Activated T-helper 17 cell treated with anti-CD3 and anti-CD28 coated beads, Interleukin-2, amount 50 U/mL, for 72 hours (primary cell): ENCODE measurements at regions not wholly inside any gene's neighbourhood (a gene's known extent, or its start where the extent isn't known, plus 50 kb on each side); places are given as distances from the start of the nearest gene placed in this dataset.
"Not testable (repeated sequence)": the region's sequence is repeated elsewhere in the genome, so short reads cannot be mapped to it uniquely, and the experiment has no call there.

Source experiments
- ATAC-seq: fragments of 150-1000 bp; cut with Tn5 transposase; replicated peaks from 2 replicates; pipeline ENCODE4 v1.10.0; 2021; ENCODE audit warnings: mild to moderate bottlenecking, moderate library complexity
- H3K27ac Mint-ChIP-seq: one replicate; pipeline ENCODE4 v1.8.0; 2022; ENCODE audit warnings: mixed read lengths
- H3K27me3 Mint-ChIP-seq: one replicate; pipeline ENCODE4 v1.8.0; 2022; ENCODE audit warnings: mixed read lengths
- H3K36me3 Mint-ChIP-seq: one replicate; pipeline ENCODE4 v1.8.0; 2022; ENCODE audit warnings: low read depth, mild to moderate bottlenecking, mixed read lengths
- H3K4me1 Mint-ChIP-seq: one replicate; pipeline ENCODE4 v1.8.0; 2022; ENCODE audit warnings: mixed read lengths
- H3K4me3 Mint-ChIP-seq: one replicate; pipeline ENCODE4 v1.8.0; 2022; ENCODE audit warnings: mild to moderate bottlenecking, mixed read lengths
- H3K9me3 Mint-ChIP-seq: one replicate; pipeline ENCODE4 v1.8.0; 2022; ENCODE audit warnings: mixed read lengths

DNA sequence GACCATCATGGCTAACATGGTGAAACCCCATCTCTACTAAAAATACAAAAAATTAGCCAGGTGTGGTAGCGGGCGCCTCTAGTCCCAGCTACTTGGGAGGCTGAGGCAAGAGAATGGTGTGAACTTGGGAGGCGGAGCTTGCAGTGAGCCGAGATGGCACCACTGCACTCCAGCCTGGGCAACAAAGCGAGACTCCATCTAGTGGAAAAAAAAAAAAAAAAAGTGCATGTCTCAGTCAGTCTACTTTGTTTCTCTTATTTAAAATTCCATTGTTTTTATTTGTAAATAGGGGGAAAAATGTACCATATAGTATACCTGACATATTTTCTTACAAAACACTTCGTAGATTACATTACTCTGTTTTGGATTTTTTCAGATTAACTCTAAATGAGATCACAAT is 1471.4 kb downstream of the SUCLG1 start:
- not testable (repeated sequence) for ATAC-seq, H3K36me3 Mint-ChIP-seq, H3K9me3 Mint-ChIP-seq, H3K27me3 Mint-ChIP-seq, H3K4me1 Mint-ChIP-seq, H3K4me3 Mint-ChIP-seq, H3K27ac Mint-ChIP-seq

DNA sequence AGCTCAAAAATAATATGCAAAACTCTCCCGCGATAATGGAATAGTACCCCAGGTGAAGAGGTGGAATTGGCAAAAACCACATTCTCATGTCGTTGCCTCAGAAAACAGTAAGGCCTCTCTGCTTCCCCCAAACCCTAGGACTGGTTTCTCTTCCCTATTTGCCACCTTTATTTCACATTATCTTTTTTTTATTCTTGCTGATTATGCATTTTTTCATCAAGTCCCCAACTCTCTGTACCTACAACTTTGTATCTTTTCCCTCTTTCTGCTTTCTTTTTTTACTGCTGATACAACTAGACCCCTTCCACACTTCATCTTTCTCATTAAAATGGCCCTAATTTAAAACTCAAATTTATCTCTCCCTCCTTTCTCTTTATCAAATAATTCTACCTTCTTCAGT is 1472.2 kb downstream of the SUCLG1 start:
- H3K27ac Mint-ChIP-seq: no peak overlapping the region
- H3K36me3 Mint-ChIP-seq: no peaks in the 10 kb centered on the region
- no peak for ATAC-seq
- H3K27me3 Mint-ChIP-seq: no peaks in the 10 kb centered on the region
- no peaks in the 10 kb centered on the region for H3K4me1 Mint-ChIP-seq
- peaks cover 9% of the 10 kb centered on the region for H3K9me3 Mint-ChIP-seq
- H3K4me3 Mint-ChIP-seq: no peak overlapping the region

DNA sequence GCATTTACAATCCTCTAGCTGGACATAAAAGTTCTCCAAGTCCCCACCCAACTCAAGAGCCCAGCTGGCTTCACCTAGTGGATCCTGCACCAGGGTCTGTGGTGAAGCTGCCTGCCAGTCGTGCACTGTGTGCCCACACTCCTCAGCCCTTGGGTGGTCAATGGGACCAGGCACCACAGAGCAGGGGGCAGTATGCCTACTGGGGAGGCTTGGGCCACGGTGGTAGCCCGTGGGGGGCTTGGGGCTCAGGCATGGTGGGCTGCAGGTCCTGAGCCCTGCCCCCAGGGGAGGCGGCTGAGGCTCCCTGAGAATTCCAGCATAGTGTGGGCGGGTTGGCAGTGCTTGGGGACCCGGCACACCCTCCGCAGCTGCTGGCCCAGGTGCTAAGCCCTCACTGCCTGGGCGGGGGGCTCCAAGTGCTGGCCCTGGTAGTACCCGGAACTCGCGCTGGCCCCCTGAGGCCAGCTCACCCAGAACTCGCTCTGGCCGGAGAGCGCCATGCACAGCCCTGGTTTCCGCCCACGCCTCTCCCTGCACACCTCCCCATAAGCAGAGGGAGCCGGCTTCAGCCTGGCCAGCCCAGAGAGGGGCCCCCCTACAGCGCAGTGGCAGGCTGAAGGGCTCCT is 1473.4 kb downstream of the SUCLG1 start:
- Mint-ChIP-seq H3K4me1 (no peaks in the 10 kb centered on the region), H3K27ac (no peak overlapping the region), H3K9me3 (peaks cover 9% of the 10 kb centered on the region), H3K27me3 (no peaks in the 10 kb centered on the region), H3K36me3 (no peaks in the 10 kb centered on the region), H3K4me3 (no peak overlapping the region)
- ATAC-seq: no peak

DNA sequence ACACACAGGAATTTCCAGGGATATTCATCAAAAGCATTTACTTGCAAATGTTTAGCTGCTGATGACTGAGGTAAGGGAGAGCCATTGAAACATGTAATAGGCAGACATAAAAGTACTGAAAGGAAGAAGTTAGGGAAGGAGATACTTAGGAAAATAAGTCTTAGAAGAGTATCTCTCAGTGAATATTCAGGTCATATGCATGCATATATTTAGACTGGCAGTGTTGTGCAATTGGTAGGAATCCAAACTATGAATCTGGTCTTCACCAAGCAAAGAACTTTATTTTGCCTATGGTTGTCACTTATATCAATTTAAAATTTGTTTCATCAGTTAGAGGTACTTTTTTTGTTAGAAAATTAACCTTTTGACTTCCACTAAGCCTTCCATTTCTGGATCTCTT is 1490.7 kb downstream of the SUCLG1 start:
- Mint-ChIP-seq H3K9me3 (no peaks in the 10 kb centered on the region), H3K4me1 (no peaks in the 10 kb centered on the region), H3K4me3 (no peak overlapping the region), H3K36me3 (no peaks in the 10 kb centered on the region), H3K27ac (no peak overlapping the region), H3K27me3 (no peaks in the 10 kb centered on the region)
- ATAC-seq: no peak

DNA sequence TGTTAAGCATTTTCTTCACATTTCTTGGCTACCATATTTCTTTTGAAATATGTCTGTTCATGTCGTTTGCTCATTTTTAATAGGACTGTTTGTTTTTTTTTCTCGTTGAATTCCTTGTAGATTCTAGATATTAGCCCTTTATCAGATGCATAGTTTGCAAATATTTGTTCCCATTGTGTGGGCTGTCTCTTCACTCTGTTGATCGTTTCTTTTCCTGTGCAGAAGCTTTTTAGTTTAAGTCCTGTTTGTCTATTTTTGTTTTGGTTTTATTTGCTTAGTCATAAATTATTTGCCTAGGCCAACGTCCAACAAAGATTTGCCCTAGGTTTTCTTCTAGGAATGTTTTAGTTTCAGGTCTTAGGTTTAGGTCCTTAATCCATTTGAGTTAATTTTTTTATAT is 1494.7 kb downstream of the SUCLG1 start:
- H3K27me3 Mint-ChIP-seq: no peaks in the 10 kb centered on the region
- H3K4me1 Mint-ChIP-seq: no peaks in the 10 kb centered on the region
- no peak for ATAC-seq
- no peaks in the 10 kb centered on the region for H3K36me3 Mint-ChIP-seq
- H3K4me3 Mint-ChIP-seq: no peak overlapping the region
- no peaks in the 10 kb centered on the region for H3K9me3 Mint-ChIP-seq
- no peak overlapping the region for H3K27ac Mint-ChIP-seq

- no peaks in the 10 kb centered on the region for H3K4me1 Mint-ChIP-seq
- ATAC-seq: no peak
- no peak overlapping the region for H3K4me3 Mint-ChIP-seq
- H3K27ac Mint-ChIP-seq: no peak overlapping the region
- H3K27me3 Mint-ChIP-seq: no peaks in the 10 kb centered on the region
- H3K9me3 Mint-ChIP-seq: peaks cover 3% of the 10 kb centered on the region
- H3K36me3 Mint-ChIP-seq: no peaks in the 10 kb centered on the region
These were observed 1499.4 kb downstream of the SUCLG1 start for GRCh38 chr2:82959727-82960126.

- Mint-ChIP-seq H3K27me3 (no peaks in the 10 kb centered on the region), H3K4me3 (no peak overlapping the region), H3K4me1 (no peaks in the 10 kb centered on the region), H3K36me3 (no peaks in the 10 kb centered on the region), H3K9me3 (peaks cover 3% of the 10 kb centered on the region), H3K27ac (no peak overlapping the region)
- no peak for ATAC-seq
These were observed 1504.2 kb downstream of the SUCLG1 start for GRCh38 chr2:82954868-82955267.

- Mint-ChIP-seq H3K4me1 (no peaks in the 10 kb centered on the region), H3K36me3 (no peaks in the 10 kb centered on the region), H3K4me3 (no peak overlapping the region), H3K9me3 (peaks cover 18% of the 10 kb centered on the region), H3K27ac (no peak overlapping the region), H3K27me3 (no peaks in the 10 kb centered on the region)
- no peak for ATAC-seq
These were observed 1519.9 kb downstream of the SUCLG1 start for GRCh38 chr2:82939211-82939610.

GRCh38 chr2:82938321-82938845 is 1520.7 kb downstream of the SUCLG1 start:
- ATAC-seq, H3K27ac Mint-ChIP-seq, H3K4me3 Mint-ChIP-seq, H3K27me3 Mint-ChIP-seq, H3K4me1 Mint-ChIP-seq, H3K36me3 Mint-ChIP-seq: not testable (repeated sequence)
- H3K9me3 Mint-ChIP-seq: peaks cover 17% of the 10 kb centered on the region

- no peak for ATAC-seq
- Mint-ChIP-seq H3K9me3 (peaks cover 17% of the 10 kb centered on the region), H3K27ac (no peak overlapping the region), H3K4me3 (no peak overlapping the region), H3K4me1 (no peaks in the 10 kb centered on the region), H3K27me3 (no peaks in the 10 kb centered on the region), H3K36me3 (no peaks in the 10 kb centered on the region)
These were observed 1545.5 kb downstream of the SUCLG1 start for GRCh38 chr2:82913566-82913965.

GRCh38 chr2:82896117-82896516 is 1563.0 kb downstream of the SUCLG1 start:
- no peak for ATAC-seq
- Mint-ChIP-seq H3K27me3 (no peaks in the 10 kb centered on the region), H3K4me1 (no peaks in the 10 kb centered on the region), H3K9me3 (peaks cover 12% of the 10 kb centered on the region), H3K4me3 (no peak overlapping the region), H3K27ac (no peak overlapping the region), H3K36me3 (no peaks in the 10 kb centered on the region)

DNA sequence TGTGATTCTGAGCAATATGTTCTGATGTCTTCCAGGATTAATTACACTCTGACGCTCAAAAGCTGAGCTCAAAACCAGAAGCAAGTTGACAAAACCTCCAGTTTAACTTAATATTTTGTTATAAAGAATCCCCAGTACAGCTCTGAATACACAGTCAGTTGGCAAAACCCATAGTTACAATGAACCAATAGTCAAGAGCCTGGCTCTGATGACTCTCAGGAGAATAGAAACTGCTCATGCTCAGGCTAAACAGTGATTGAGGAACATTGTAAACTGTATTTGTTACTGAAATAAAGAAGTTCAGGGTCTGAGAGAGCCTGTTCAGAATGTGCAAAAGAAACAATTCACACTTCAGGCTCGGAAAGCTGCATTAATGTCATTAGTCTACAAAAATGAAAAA is 1565.9 kb downstream of the SUCLG1 start:
- Mint-ChIP-seq H3K36me3 (no peaks in the 10 kb centered on the region), H3K9me3 (peaks cover 6% of the 10 kb centered on the region), H3K27me3 (no peaks in the 10 kb centered on the region), H3K4me3 (no peak overlapping the region), H3K27ac (no peak overlapping the region), H3K4me1 (no peaks in the 10 kb centered on the region)
- no peak for ATAC-seq

DNA sequence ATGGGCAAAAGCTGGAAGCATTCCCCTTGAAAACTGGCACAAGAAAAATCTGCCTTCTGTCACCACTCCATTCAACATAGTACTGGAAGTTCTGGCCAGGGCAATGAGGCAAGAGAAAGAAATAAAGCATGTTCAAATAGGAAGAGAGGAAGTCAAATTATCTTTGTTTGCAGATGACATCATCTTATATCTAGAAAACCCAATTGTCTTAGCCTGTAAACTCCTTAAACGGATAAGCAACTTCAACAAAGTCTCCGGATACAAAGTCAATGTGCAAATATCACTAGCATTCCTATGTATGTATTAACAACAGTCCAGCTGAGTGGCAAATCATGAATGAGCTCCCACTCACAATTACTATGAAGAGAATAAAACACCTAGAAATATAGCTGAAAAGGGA is 1579.3 kb downstream of the SUCLG1 start:
- ATAC-seq: no peak
- Mint-ChIP-seq H3K36me3 (no peaks in the 10 kb centered on the region), H3K9me3 (peaks cover 18% of the 10 kb centered on the region), H3K27me3 (no peaks in the 10 kb centered on the region), H3K27ac (no peak overlapping the region), H3K4me3 (no peak overlapping the region), H3K4me1 (no peaks in the 10 kb centered on the region)

DNA sequence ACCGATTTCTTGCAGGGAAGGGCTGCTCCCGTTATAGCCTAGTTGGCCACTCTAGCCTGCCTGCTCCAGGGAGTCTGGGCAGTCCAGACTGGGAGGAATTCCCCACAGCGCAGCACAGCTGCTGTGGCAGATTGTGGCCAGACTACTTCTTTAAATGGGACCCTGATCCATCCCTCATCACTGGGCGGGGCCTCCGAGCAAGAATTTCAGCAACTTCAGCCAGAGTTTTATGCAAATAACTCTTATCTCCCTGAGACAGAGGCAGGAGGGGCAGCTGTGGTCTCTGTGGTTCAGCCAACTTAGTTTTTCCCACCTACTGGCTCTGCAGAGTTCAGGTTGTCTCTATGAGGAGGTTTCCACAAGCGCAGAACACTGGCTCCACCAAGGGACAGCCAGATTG is 1583.2 kb downstream of the SUCLG1 start:
- Mint-ChIP-seq H3K27me3 (no peaks in the 10 kb centered on the region), H3K27ac (no peak overlapping the region), H3K36me3 (no peaks in the 10 kb centered on the region), H3K9me3 (peaks cover 10% of the 10 kb centered on the region), H3K4me3 (no peak overlapping the region), H3K4me1 (no peaks in the 10 kb centered on the region)
- ATAC-seq: no peak

DNA sequence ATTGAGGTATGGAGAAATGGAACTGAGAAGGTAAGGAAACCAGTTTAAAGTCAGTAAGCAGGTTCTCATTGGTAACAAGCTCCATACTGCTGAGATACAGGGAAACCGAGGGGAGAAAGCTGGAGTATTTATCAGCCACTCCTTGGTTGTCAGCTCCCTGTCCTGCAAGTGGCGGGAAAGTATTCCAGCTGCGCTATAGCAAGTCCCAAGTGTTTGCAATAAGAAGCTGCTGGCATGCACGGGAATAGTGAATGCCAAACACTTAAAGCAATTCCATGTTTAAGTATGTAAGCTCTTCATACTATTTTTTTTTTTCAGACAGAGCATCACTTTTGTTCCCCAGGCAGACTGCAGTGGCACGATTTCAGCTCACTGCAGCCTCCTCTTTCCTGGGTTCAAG is 1601.1 kb downstream of the SUCLG1 start:
- no peak overlapping the region for H3K4me3 Mint-ChIP-seq
- H3K27ac Mint-ChIP-seq: no peak overlapping the region
- peaks cover 4% of the 10 kb centered on the region for H3K9me3 Mint-ChIP-seq
- H3K36me3 Mint-ChIP-seq: no peaks in the 10 kb centered on the region
- ATAC-seq: no peak
- no peaks in the 10 kb centered on the region for H3K27me3 Mint-ChIP-seq
- H3K4me1 Mint-ChIP-seq: no peaks in the 10 kb centered on the region

DNA sequence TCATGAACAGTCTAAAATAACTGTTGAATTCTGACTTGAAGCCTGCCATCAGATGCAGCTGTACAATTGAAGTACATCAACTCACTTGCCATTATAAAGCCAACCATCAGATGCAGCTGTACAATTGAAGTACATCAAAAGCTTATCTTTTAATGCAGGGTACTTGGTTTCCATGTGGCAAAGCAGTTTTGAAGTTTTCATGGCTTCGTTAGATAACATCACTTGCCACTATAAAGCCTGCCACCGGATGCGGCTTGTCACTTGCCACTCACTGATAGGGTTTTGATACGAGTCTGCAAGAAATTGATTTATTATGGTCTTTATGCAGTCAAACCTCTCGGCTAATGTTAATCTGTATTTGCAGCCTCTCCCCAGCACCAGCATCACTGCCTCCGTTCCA is 1605.8 kb downstream of the SUCLG1 start:
- H3K36me3 Mint-ChIP-seq: no peaks in the 10 kb centered on the region
- no peak overlapping the region for H3K4me3 Mint-ChIP-seq
- H3K4me1 Mint-ChIP-seq: no peaks in the 10 kb centered on the region
- H3K27ac Mint-ChIP-seq: no peak overlapping the region
- peaks cover 3% of the 10 kb centered on the region for H3K9me3 Mint-ChIP-seq
- no peak for ATAC-seq
- no peaks in the 10 kb centered on the region for H3K27me3 Mint-ChIP-seq
